ENCODE measurements at regions not wholly inside any gene's neighbourhood (a gene's known extent, or its start where the extent isn't known, plus 50 kb on each side); places are given as distances from the start of the nearest gene placed in this dataset.

GRCh38 chr9:1221298-1221697, 171.1 kb downstream of the DMRT2 start:
- 65% methylated on average over 7 of the region's 7 CpGs for WGBS (ENCODE audit: low lambda C conversion rate, missing lambda C conversion rate)
- Histone ChIP-seq H3K4me3 (no peak overlapping the region), H3K36me3 (replicated peaks; ENCODE audit: insufficient read depth, low read depth) (no peaks in the 10 kb centered on the region), H3K27ac (no peak overlapping the region), H2AFZ (no peak overlapping the region), H4K20me1 (ENCODE audit: insufficient read depth, poor library complexity, severe bottlenecking) (no peaks in the 10 kb centered on the region), H3K9me2 (replicated peaks; ENCODE audit: insufficient read depth) (no peaks in the 10 kb centered on the region), H3K4me1 (ENCODE audit: insufficient read depth) (no peaks in the 10 kb centered on the region), H3K79me2 (no peaks in the 10 kb centered on the region), H3K9me3 (ENCODE audit: low read depth) (peaks cover 2% of the 10 kb centered on the region), H3K4me2 (no peak overlapping the region), H3K27me3 (no peaks in the 10 kb centered on the region)
- TF ChIP-seq EZH2phosphoT487 (IDR thresholded peaks at IDR 0.05; ENCODE audit: low read depth, severe bottlenecking, unreplicated experiment) (no peak), EZH2 (IDR thresholded peaks at IDR 0.05; ENCODE audit: borderline replicate concordance) (no peak), CTCF (IDR thresholded peaks at IDR 0.05; ENCODE audit: poor library complexity) (no peak)
- DNase-seq (ENCODE audit: low spot score): no peak

- no peaks in the 10 kb centered on the region for H3K36me3 ChIP-seq (replicated peaks; ENCODE audit: insufficient read depth, low read depth)
- TF ChIP-seq EZH2 (IDR thresholded peaks at IDR 0.05; ENCODE audit: borderline replicate concordance) (no peak), EZH2phosphoT487 (IDR thresholded peaks at IDR 0.05; ENCODE audit: low read depth, severe bottlenecking, unreplicated experiment) (no peak), CTCF (IDR thresholded peaks at IDR 0.05; ENCODE audit: poor library complexity) (no peak)
- H3K4me3 ChIP-seq: no peak overlapping the region
- DNase-seq (ENCODE audit: low spot score): no peak
- no peak overlapping the region for H3K27ac ChIP-seq
- H3K79me2 ChIP-seq: no peaks in the 10 kb centered on the region
- H3K9me3 ChIP-seq (ENCODE audit: low read depth): peaks cover 2% of the 10 kb centered on the region
- no peak overlapping the region for H2AFZ ChIP-seq
- H4K20me1 ChIP-seq (ENCODE audit: insufficient read depth, poor library complexity, severe bottlenecking): no peaks in the 10 kb centered on the region
- WGBS (ENCODE audit: low lambda C conversion rate, missing lambda C conversion rate): 37% methylated on average over 3 of the region's 3 CpGs
- no peaks in the 10 kb centered on the region for H3K27me3 ChIP-seq
- no peaks in the 10 kb centered on the region for H3K9me2 ChIP-seq (replicated peaks; ENCODE audit: insufficient read depth)
- H3K4me1 ChIP-seq (ENCODE audit: insufficient read depth): no peaks in the 10 kb centered on the region
- H3K4me2 ChIP-seq: no peak overlapping the region
These were observed 172.4 kb downstream of the DMRT2 start for GRCh38 chr9:1222511-1222910.

GRCh38 chr9:1231998-1232919, 182.1 kb downstream of the DMRT2 start:
- Histone ChIP-seq H3K27ac (no peak overlapping the region), H3K9me3 (ENCODE audit: low read depth) (no peaks in the 10 kb centered on the region), H3K4me1 (ENCODE audit: insufficient read depth) (no peaks in the 10 kb centered on the region), H4K20me1 (ENCODE audit: insufficient read depth, poor library complexity, severe bottlenecking) (no peaks in the 10 kb centered on the region), H3K4me2 (no peak overlapping the region), H3K36me3 (replicated peaks; ENCODE audit: insufficient read depth, low read depth) (no peaks in the 10 kb centered on the region), H3K9me2 (replicated peaks; ENCODE audit: insufficient read depth) (no peaks in the 10 kb centered on the region), H3K4me3 (no peak overlapping the region), H2AFZ (no peak overlapping the region), H3K79me2 (no peaks in the 10 kb centered on the region), H3K27me3 (no peaks in the 10 kb centered on the region)
- 63% methylated on average over 11 of the region's 11 CpGs for WGBS (ENCODE audit: low lambda C conversion rate, missing lambda C conversion rate)
- DNase-seq (ENCODE audit: low spot score): no peak
- TF ChIP-seq CTCF (IDR thresholded peaks at IDR 0.05; ENCODE audit: poor library complexity) (no peak), EZH2 (IDR thresholded peaks at IDR 0.05; ENCODE audit: borderline replicate concordance) (no peak), EZH2phosphoT487 (IDR thresholded peaks at IDR 0.05; ENCODE audit: low read depth, severe bottlenecking, unreplicated experiment) (no peak)

Measured in hepatocyte (in vitro differentiated cells).